LoVo (cell line): ENCODE measurements at regions not wholly inside any gene's neighbourhood (a gene's known extent, or its start where the extent isn't known, plus 50 kb on each side); places are given as distances from the start of the nearest gene placed in this dataset.

Source experiments
- DNase-seq: peaks from one replicate; pipeline ENCODE4 v3.0.0-alpha.2; 2016; ENCODE audit warnings: low spot score

DNA sequence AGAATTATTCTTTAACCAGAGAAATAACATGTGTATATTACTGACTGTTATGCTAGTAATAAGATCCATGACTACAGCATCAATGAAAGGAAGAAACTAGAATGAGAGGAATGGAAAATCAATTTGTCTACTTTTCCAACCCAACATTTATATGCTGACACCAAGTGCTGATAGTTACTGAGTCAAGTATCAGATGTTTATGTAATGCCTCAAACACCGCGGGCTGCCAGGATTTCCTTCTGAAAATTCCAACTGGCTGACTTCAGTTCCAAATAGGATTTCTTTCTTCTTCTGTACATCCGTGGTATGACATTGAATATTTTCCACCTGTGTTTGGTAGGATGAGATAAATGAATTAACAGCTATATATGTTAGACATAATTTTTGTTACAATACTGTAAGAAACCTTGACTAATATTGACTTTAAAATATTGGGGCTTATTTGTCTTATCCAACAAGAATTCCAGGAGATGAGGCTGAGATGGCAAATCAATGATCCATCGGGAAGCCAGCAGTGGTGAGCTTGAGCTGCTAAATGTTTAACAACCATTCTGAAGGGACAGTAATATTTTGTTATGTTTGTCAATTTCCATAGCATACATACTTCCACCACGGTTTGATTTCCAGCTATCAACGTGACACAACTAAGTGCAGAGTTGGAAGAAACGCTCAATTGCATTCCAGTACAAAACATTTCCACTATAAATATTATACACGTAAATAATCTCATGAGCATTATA, 435.2 kb upstream of the AUTS2 start:
- no peak for DNase-seq

DNA sequence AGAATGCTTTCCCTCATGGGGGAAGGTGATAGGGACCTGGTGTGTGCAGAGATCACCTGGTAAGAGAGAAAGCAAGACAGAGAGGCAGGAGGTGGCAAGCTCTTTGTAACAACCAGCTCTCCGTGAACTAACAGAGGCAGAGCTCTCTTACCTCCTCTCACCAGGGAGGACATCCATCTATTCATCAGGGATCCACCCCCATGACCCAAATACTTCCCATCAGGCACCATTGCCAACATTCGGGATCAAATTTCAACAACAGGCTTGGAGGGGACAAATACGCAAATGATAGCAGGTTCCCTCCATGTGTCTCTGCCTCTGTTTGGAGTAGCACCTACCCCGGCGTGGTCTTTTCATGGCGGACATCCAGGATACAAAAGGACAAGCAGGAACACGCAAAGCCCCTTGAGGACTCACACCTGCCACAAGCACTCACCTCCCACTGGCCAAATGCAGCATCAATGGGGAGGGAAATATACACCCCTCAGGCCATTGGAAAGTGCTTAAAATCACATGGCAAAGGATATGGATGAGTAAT, 431.2 kb upstream of the AUTS2 start:
- DNase-seq = no peak

DNA sequence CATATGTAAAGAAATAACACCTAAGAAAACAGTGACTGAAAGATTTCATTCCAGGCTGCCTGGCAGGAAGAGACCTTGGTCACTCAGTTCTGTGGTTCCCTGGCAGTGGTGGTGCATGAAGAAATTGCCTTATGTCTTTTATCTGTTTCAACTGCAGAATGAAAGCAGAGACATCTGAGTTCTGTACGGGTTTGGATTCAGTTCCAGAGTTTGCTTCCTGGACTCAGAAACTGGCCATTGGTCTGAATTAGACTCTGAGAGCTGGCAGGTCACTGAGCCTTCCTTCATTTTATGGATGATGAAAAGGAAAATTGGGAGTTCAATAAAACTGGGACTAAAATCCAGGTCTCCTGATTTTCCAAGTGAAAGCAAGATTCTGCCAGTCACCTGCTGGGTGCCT, 428.9 kb upstream of the AUTS2 start:
- no peak for DNase-seq

DNA sequence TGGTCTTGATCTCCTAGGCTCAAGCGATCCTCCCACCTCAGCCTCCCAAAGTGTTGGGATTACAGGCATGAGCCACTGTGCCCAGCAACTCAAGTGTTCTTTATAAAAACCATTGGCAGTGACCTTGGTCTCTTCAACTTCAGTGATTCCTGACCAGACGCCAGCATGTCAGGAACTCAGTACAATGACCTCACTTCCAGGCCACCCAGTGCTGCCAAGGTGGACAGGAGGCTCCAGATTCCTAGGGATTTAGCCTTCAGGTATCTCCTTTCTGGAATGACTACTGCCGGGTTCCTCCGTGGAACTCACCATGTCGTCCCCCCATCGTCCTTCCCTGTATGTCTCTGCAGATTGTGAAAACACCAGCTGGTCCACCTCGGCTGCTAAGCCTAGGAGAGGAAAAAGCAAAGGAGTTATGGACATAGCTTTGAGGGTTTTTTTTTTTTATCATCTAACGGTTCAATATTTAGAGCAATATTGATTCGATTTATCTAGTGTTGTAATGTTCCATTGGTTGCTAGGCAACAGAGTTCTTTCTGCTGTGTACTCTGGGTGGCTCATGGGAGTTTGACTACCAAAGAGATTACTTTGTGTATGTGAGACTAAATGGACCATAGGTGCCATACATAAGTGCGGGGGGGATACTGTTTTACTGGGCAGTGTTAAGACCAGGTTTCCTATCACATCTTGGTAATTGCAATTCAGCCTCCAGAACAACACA, 425.8 kb upstream of the AUTS2 start:
- DNase-seq = no peak

DNA sequence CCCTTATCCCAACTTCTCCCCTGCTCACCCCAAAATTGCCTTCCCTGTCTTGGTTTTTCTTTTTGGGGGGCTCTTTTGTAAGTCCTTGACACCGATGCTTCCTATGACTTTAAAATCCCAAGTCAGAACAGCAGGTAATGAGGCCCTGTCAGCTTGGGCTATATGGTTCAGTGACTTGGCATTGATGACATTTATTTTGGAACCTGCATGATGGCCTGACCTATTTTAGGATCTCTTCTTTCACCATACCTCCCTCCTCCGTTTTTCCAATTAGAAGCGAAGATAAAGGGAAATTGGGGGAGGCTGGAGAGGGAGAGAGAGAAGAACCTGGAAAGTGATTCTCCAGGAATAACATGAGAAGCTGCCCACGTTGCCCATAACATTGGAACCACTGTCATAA, 424.9 kb upstream of the AUTS2 start:
- DNase-seq = no peak

DNA sequence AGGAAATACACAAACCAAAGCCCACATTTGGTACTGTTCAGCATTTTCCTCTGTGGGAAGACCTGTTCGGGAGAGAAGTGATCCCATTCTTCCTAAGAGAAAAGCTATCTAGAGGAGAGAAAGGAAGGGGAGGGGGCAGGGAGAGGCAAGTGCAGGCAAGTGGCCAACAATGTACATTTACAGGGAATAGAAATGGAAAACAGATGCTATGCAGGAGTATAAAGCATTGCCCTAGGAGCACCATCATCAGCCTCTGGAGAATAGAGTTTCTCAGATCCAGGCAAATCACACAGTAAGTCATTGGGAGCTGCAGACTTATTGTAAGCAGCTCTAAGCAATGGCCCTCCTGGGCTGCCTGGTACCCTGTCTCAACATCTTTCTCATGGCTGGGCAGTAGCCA, 424.4 kb upstream of the AUTS2 start:
- DNase-seq = no peak

DNA sequence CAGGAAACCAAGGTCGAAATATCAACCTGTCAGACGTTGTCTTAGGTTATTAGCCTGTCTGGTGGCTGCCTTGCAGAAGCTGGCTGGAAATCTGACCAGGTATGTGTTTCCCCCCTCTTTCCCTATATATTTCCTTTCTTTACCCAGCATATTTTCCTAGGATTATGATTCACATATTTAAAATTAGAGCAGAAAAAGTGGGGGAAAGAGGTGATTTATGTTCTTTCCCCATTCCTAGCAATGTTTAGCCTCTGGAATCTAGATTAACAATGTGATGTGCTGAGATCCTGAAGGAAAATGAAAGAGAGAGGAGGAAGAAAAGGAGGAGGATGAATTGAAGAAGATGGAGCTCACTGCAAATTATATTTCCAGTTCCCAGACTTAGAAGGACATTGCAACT, 421.4 kb upstream of the AUTS2 start:
- DNase-seq = no peak

DNA sequence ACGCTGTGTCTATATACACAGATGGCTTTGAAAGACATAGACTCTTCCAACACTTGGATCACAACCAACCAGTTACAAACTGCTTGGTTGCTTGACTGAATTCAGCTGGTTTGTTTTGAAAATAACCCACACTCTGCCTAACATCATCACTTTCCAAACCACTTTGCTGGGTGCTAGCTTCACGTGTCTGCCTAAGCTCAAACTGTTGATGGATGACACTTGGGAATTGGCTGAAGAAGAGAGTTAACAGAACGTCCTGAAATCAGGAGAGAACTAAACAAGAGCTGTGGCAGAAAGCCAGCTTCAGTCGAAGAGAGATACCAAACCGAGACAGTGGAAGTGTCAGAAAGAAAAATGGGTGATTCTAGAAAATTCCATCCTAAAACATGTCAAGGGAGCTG, 420.8 kb upstream of the AUTS2 start:
- DNase-seq = no peak

DNA sequence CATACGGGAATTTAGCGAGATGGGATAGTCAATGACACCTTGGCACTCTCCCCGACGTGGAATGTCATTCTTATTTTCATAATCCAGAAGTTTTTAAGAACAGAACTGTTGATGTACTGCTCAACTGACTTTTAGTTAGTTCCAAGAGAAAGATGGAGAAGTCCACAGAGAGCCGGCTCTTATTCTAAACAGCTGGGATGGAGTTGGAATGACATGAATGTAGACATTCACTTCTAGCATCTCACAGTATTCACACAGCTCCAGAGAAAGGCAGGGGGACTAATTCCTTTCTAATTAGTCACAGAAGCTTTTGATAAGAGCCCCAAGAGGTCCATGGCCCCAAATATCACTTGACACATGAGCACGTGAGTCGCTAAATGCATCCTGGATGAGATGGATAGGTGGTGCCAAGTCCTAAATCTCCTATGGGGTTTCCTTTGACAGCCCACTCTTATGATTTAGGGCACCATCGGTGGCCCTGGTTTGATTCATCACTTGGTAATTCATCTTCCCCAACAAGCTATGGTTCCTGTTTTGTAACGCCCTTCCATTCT, 420.3 kb upstream of the AUTS2 start:
- DNase-seq = no peak

DNA sequence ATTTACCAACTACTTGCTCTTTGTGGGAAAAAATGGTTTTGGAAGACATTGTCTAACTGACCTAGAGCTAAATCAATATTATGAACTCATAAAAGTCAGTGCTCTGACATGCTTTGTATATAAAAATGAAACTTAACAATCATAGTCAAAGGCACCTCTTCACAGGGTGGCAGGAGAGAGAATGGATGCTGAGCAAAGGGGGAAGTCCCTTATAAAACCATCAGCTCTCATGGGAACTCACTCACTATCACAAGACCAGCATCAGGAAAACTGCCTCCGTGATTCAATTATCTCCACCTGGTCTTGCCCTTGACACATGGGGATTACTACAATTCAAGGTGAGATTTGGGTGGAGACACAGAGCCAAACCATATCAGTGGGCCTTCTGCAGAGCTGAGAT, 417.6 kb upstream of the AUTS2 start:
- no peak for DNase-seq

DNA sequence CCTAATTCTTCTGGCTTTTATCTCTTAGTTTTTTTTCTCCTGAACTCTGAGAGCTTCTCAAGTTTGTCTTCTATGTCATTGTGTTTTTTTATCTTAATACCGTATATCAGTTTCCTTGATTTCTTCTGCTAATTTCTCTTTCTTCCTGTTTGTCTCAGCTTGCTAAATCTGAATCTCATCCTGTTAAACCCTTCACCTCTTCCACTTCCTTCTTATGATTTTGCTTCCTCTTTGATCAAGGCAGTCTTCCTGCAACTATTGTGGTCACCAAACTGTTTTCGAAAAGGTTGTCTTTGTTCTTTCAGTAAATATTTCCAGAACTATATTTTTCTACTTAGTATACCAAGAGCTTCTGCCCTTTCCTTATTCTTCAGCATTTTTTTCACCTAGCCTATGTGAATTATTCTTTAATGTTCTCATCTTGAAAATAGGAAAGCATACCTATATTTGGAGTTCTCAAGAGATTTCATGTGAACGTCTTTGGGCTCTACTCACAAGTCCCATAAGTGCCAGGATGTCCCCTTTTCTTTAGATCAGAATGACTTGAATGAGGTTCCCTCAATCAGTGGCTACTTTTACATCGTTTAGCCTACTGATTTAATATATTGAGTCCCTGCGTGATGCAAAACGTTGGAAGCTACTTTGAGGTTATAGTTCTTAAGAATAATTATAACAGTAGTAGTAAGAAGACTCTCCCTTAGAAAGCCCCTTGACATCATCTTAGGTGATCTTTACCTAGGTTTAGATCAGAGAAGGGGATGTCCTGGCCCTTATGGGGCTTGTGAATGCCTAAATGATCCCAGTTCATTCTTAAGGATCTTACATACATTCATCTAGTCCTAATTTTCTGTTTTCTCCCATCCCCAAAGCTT, 415.4 kb upstream of the AUTS2 start:
- no peak for DNase-seq

DNA sequence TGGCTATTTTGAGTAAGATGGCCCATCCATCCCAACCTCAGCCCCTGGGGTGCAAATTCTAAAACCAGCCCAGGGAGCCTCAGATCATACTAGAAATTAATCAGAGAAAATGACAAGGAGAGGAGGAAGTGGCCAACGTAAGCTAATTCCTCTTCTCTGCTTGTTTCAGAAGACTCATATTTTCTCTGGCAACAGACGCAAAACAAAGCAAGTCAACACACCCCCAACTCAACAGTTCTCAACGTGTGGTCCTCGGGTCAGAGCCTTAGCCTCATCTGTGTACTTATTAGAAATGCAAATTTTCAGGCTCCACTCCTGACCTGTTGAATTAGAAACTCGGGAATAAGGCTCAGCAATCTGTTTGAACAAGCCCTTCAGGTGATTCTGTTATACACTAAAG, 413.9 kb upstream of the AUTS2 start:
- no peak for DNase-seq

DNA sequence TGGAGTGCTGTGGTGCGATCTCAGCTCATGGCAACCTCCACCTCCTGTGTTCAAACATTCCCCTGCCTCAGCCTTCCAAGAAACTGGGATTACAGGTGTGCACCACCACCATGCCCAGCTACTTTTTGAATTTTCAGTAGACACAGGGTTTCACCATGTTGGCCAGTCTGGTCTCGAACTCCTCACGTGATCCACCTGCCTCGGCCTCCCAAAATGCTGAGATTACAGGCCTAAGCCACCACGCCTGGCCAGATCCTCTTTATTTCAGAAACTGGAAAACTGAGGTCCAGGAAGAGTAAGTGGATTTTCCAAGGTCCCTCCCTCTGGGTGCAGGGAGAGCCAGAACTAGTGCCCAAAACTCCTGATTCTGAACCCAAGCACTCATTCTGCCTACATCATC, 413.1 kb upstream of the AUTS2 start:
- DNase-seq = no peak

DNA sequence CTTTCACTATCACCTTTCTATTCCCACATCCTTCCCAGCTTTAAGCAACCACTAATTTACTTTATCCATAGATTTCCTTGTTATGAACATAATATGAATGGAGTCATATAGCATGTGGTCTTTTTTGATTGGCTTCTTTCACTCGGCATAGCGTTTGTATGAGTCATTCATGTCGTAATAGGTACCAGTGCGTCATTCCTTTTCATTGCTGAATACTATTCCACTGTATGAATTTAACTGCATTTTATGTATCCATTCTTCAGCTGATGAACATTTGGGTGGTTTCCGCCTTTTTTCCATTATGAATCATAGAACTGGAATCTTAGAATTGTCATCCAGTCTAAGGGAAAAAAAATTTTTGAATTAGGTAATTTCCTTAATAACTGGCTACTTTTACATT, 411.3 kb upstream of the AUTS2 start:
- DNase-seq = no peak

DNA sequence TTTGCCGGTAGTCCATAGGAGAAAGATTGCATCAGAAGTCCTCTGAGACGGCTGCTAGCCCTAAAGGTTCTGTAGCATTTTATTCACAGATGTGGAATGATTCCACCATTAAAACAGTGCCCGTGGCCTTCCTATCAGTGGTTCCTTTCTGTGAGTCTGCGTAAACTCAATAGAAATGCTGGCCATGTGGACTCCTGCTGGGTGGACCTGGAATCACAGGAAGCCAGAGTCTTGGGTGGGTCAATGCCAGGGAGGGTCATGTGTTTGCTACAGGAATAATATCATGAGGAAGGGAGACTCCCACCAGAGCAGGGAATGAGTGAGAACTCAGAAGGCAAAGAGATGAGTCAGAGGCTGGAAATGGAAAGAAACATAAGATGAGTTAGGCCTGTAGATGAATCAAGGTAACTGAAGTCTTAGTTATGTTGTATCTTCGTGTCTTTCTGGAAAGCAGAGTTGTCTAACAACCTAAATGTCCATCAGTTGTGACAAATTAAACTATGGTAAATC, 410.4 kb upstream of the AUTS2 start:
- DNase-seq = no peak

DNA sequence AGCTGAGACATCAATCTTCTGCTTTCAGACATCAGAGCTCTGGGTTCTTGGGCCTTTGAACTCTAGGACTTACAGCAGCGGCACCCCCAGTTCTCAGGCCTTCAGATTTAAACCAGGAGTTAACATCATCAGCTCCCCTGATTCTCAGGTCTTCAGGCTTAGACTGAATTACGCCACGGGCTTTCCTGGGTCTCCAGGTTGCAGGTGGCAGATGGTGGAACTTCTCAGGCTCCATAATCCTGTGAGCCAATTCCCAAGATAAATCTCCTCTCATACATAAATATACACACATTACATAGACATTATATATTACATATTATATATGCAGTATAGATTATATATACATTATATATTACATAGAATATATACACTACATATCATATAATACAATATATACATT, 408.9 kb upstream of the AUTS2 start:
- no peak for DNase-seq

DNA sequence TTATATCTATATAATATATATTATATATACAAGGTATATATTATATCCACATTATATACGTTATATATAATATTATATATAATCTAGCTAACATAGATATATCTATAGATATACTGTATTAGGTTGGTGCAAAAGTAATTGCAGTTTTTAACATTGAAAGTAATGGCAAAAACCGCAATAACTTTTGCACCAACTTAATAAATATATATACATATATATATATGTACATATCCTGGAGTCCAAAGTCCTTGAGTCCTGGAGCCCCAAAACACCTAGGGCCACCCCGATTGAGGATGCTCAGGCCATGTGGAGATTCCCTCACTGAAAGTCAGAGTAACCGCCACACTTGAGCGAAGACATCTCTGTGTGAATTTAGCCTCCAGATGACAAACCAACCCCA, 408.2 kb upstream of the AUTS2 start:
- no peak for DNase-seq

DNA sequence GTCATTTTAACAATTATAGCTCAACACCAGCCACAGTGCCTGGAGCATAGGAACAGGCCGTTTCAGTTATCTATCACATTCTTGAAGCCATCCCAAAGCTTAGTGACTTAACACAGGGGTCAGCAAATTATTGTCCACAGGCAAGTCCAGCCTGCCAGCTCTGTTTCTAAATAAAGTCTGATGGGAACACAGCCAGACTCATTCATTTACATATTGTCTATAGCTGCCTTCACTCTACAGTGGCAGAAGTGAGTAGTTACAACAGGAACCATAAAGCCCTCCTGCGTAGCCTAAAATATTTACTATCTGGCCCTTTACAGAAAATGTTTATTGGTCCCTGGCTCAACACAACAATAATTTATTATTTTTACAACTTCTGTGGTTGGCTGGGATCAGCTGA, 407.5 kb upstream of the AUTS2 start:
- no peak for DNase-seq

DNA sequence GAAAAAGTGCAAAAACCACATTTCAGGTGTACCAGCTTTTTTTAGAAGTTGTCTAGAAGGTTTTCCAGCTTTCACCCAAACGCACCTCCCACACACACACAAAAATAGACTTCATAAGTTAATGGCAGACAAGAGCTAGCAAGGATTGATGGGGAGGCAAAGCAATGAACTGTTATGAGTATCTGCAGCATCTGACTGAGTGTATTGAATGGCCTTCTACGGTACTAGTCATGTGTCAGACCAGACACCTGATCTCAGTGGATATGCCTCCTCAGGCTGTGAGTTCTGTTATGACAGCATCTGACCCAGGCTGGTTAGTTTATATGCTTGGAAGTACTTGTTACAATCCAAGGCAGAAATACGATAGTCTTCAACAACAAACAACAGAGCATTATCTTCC, 406.1 kb upstream of the AUTS2 start:
- no peak for DNase-seq

DNA sequence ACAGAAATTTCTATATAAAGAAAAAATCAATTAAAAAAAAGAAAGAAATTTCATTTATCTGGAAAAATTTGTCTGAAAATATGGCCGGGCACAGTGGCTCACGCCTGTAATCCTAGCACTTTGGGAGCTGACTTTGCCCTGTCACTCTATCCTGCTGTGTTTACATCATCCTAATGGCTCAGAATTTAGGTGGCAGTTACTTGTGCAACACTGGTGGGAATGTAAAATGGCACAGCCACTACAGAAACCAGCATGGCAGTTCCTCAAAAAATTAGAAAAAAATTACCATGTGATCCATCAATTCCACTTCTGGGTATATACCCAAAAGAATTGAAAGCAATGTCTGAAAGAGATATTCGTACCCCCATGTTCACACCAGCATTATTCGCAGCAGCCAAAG, 405.2 kb upstream of the AUTS2 start:
- no peak for DNase-seq

DNA sequence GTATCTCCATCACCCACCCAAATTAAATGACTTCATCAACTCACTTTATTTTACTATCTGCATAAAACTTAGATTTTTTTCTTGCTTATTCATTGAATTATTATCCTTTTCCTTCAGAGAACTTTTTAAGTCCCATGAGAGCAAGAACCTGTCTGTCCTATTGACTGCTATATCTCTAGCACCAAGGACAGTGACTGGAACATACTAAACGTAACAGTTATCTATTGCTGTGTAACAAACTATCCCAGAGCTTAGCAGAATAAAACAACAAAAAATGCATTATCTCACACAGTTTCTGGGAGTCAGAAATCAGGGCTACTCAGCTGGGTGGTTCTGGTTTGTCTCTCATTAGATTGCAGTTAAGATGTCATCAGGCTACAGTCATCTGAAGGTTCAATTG, 401.7 kb upstream of the AUTS2 start:
- DNase-seq = no peak

DNA sequence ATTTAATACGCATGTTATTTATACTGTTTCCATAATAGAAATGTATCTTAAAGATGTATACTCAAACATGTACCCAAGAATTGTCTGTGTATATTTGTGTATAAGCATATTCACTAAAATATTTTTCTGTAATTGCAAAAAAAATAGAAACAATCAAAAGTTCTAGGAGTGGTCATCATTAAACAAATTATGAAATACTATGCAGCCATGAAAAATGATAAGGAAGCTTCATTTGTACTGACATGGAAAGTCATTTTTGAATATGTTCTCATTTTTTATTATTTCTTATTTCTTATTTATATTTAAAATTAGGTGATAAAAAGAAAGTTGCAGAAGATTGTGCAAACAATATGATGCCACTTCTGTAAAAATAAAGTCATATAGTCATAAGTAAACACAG, 400.0 kb upstream of the AUTS2 start:
- DNase-seq = no peak
